Effector memory CD8-positive, alpha-beta T cell (primary cell): ENCODE measurements at regions not wholly inside any gene's neighbourhood (a gene's known extent, or its start where the extent isn't known, plus 50 kb on each side); places are given as distances from the start of the nearest gene placed in this dataset.

ENCODE experiments used
- ATAC-seq: fragments of 150-1000 bp; cut with Tn5 transposase; replicated peaks from 2 replicates; pipeline ENCODE4 v1.10.0; 2021; ENCODE audit warnings: mild to moderate bottlenecking, moderate library complexity
- DNase-seq, 3 experiments: peaks; one replicate each; pipeline ENCODE4 v3.0.0; 2021
- H3K27ac Mint-ChIP-seq, 2 donors: one replicate each; pipeline ENCODE4 v1.8.0; 2022; ENCODE audit warnings: mild to moderate bottlenecking in 2 of 2, mixed read lengths in 2 of 2, moderate library complexity in 2 of 2
- H3K27me3 Mint-ChIP-seq, 2 donors: one replicate each; pipeline ENCODE4 v1.8.0; 2022; ENCODE audit warnings: mixed read lengths in 2 of 2
- H3K36me3 Mint-ChIP-seq: one replicate; pipeline ENCODE4 v1.8.0; 2022; ENCODE audit warnings: mild to moderate bottlenecking, moderate library complexity, mixed read lengths; ENCODE audit not compliant: insufficient read depth
- H3K4me1 Mint-ChIP-seq, 2 donors: one replicate each; pipeline ENCODE4 v1.8.0; 2022; ENCODE audit warnings: low read depth in 2 of 2, mixed read lengths in 2 of 2
- H3K4me3 Mint-ChIP-seq, 2 donors: one replicate each; pipeline ENCODE4 v1.8.0; 2022; ENCODE audit warnings: mild to moderate bottlenecking in 2 of 2, mixed read lengths in 2 of 2, moderate library complexity in 2 of 2
- H3K9me3 Mint-ChIP-seq, 2 donors: one replicate each; pipeline ENCODE4 v1.8.0; 2022; ENCODE audit warnings: mixed read lengths in 2 of 2

DNA sequence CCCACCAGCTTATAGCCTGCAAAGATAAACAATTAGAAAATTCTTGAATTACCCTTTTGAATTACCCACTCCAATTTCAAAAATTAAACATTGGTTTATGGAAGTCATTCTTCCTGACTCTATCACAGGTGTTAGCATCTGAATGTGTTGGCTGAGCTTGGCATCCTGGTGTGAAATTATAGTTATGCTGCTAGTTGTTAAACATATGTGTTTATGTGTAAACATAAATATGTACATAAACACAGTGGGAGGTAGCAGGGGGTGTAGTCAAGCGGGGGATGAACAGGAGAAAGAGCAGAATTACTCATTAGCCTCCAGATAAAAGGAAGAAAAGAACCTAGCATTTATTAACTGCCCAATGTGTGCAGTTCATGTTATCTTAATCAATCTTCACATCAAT is 530.2 kb downstream of the MCTP2 start:
- no peaks in the 10 kb centered on the region for H3K4me1 Mint-ChIP-seq
- H3K27me3 Mint-ChIP-seq, result no peaks in the 10 kb centered on the region
- H3K27ac Mint-ChIP-seq, result no peak overlapping the region
- ATAC-seq (no peak), DNase-seq (no peak)
- no peaks in the 10 kb centered on the region for H3K9me3 Mint-ChIP-seq
- no peaks in the 10 kb centered on the region for H3K36me3 Mint-ChIP-seq
- H3K4me3 Mint-ChIP-seq, result no peak overlapping the region

DNA sequence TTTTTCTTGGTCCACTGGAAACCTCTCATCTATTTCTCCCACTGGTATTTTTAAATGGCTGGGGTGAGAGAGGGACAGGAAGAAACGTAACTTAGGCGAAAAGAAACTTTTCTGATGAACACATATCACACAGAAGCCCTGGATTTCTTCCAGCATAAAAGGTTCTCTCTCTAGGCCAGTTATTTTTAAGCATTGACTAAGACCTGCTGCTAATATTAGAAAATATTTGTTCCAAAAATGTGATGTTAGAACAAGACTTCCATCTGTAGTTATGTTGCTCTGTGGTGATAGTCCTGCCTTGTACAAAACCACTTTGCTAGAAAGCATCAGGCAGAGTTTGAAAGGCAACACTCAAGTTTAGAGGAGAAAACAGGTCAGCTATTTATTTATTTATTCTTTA is 537.7 kb downstream of the MCTP2 start:
- ATAC-seq (no peak), DNase-seq (no peak)
- Mint-ChIP-seq H3K4me3 (no peak overlapping the region), H3K36me3 (no peaks in the 10 kb centered on the region), H3K9me3 (no peaks in the 10 kb centered on the region), H3K27ac (no peak overlapping the region), H3K4me1 (no peaks in the 10 kb centered on the region), H3K27me3 (no peaks in the 10 kb centered on the region)

DNA sequence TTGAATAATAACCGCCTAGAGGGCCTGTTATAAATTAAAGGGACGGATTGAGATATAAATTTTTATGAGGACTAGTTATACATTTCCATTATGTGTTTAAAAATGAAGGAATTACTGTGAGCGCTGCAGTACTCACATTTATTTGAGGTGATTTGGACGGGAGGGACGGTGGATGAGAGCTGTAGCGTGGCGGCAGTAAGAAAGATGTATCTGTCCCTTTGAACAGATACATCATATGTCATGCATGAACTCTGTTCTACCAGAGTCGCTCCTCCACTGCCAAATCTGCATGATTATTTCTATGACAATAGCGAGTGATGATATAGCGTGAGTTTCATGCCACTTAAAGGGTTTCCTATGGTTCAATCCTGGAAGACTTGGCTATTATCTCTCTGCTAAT is 538.8 kb downstream of the MCTP2 start:
- Mint-ChIP-seq H3K27ac (no peak overlapping the region), H3K9me3 (no peaks in the 10 kb centered on the region), H3K36me3 (no peaks in the 10 kb centered on the region), H3K4me3 (no peak overlapping the region), H3K4me1 (no peaks in the 10 kb centered on the region), H3K27me3 (no peaks in the 10 kb centered on the region)
- ATAC-seq (no peak), DNase-seq (no peak)

DNA sequence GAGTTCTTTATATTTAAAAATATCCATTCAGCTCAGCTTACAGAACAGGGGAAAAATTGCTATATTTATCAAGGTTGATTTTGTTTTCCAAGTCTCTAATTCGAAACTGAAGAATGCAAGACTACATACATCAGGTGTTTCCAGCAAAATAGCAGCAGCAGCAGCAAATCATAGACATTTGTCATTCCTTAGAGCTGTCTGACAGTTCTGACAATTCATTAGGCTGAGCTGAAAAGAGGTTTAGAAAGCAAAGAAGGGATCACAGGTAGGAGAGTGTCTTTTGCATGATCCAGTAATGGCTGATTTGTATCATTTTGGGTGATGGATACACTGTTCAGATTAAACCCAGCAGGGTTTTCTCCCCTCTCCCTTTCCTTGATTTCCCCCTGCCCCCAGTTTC is 545.7 kb downstream of the MCTP2 start:
- no peaks in the 10 kb centered on the region for H3K4me1 Mint-ChIP-seq
- no peak overlapping the region for H3K4me3 Mint-ChIP-seq
- H3K9me3 Mint-ChIP-seq, result no peaks in the 10 kb centered on the region
- ATAC-seq, result no peak
- DNase-seq, result no peak
- peaks cover 2% of the 10 kb centered on the region for H3K36me3 Mint-ChIP-seq
- peaks cover 6 to 16% of the 10 kb centered on the region in 2 donors for H3K27me3 Mint-ChIP-seq
- no peak overlapping the region for H3K27ac Mint-ChIP-seq

DNA sequence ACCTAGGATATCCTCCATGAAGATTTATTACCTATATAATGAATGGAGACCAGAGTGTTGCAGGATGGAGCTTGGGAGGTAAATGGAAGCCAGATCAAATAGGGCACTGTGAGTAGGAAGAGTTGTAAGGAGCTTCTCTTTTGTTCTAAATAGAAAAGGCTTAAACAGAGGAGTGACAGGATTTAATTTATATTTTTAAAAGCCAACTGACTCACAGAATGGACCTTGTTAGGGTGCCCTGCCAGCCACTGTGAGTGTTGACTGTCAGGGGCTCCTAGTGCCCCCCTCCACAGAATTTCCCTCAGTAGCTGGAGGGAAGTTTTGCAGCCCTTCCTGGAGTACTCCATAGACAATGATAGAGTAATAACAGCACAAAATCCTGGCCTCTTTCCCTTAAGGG is 547.5 kb downstream of the MCTP2 start:
- ATAC-seq, result no peak
- Mint-ChIP-seq H3K9me3 (no peaks in the 10 kb centered on the region), H3K4me1 (no peaks in the 10 kb centered on the region), H3K27ac (no peak overlapping the region), H3K4me3 (no peak overlapping the region), H3K36me3 (peaks cover 2% of the 10 kb centered on the region), H3K27me3 (peaks cover 6 to 16% of the 10 kb centered on the region in 2 donors)
- DNase-seq, result no peak

DNA sequence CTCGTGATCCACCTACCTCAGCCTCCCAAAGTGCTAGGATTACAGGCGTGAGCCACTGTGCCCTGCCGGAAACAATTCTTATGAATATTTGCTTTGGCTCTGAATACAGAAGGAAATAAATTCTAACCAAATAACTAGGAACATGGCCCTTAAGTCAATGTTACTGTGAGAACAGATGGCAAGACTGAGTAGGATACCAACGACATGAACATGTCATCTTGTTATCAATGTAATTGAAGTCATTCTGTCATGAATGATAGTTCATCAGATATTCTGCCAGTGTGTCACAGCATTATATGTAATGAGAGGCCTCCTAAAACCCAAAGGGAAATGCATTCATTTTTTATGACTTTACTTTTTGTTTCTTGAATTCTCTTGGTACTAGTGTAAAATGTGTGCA is 548.8 kb downstream of the MCTP2 start:
- DNase-seq (no peak), ATAC-seq (no peak)
- H3K27ac Mint-ChIP-seq, result no peak overlapping the region
- peaks cover 2% of the 10 kb centered on the region for H3K36me3 Mint-ChIP-seq
- H3K27me3 Mint-ChIP-seq, result peaks cover 6 to 16% of the 10 kb centered on the region in 2 donors
- no peak overlapping the region for H3K4me3 Mint-ChIP-seq
- no peaks in the 10 kb centered on the region for H3K9me3 Mint-ChIP-seq
- no peaks in the 10 kb centered on the region for H3K4me1 Mint-ChIP-seq

DNA sequence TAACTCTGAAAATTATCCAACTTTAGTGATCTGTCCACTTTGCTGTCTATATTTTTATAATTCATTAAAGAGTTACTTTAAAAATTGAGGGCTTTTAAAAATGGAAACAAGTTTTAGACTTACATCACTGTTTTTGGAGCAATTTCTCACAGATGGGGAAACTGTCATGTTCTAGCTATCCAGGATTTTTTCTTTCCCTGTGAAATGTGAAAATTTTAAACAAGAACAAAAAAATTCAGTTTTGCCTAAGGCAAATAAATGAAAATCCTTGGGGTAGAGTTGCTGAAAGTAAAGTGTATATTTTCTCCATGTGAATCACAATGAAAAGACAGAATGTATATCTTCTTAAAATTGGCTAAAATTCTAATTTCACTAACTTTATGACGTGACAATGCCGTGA is 553.7 kb downstream of the MCTP2 start:
- Mint-ChIP-seq H3K27me3 (peaks cover 0 to 4% of the 10 kb centered on the region in 2 donors), H3K4me3 (no peak overlapping the region), H3K4me1 (no peaks in the 10 kb centered on the region), H3K9me3 (peaks cover 0 to 5% of the 10 kb centered on the region in 2 donors), H3K36me3 (peaks cover 2% of the 10 kb centered on the region), H3K27ac (no peak overlapping the region)
- ATAC-seq (no peak), DNase-seq (no peak)

DNA sequence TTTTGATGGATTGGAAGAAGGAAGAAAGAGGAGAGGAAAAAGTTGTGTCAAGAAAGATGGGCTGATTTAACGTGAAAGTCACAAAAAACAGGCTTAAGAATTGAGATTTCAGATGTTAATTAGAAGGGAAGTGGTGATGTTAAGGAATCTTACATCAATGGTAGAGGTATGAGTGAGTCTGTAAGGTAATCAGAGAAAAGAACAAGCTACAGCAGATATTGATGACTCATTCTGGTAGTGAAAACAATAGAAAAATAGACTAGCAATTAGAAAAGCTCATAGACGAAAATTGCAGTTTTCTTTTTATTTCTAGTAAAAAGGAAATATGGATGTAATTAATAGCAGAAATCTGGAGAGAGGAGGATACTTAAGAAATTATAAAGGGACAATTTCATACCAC is 559.6 kb downstream of the MCTP2 start:
- DNase-seq (no peak), ATAC-seq (no peak)
- no peaks in the 10 kb centered on the region for H3K4me1 Mint-ChIP-seq
- peaks cover 2% of the 10 kb centered on the region for H3K36me3 Mint-ChIP-seq
- H3K4me3 Mint-ChIP-seq, result no peak overlapping the region
- H3K9me3 Mint-ChIP-seq, result peaks cover 0 to 6% of the 10 kb centered on the region in 2 donors
- H3K27ac Mint-ChIP-seq, result no peak overlapping the region
- H3K27me3 Mint-ChIP-seq, result peaks cover 0 to 11% of the 10 kb centered on the region in 2 donors

DNA sequence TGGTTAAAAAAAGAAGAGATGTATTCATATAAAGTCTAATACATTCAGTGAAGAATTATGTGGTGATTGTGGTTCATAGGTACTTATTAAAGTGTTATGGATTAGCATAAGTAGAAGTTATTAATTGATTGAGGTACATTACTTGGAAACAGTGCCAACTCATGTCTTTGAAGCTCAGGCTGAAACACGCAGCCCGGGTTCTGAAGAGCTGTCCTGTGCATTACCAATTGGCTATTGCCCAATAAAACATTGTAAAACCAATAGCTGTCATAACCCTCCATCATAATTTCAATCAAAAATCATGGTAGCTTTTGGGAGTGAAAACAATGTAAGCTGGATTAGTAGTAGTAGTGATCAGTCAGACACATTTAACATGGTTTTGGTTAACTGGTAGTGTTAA is 560.1 kb downstream of the MCTP2 start:
- Mint-ChIP-seq H3K27ac (no peak overlapping the region), H3K9me3 (peaks cover 0 to 6% of the 10 kb centered on the region in 2 donors), H3K27me3 (peaks cover 0 to 11% of the 10 kb centered on the region in 2 donors), H3K4me1 (no peaks in the 10 kb centered on the region), H3K36me3 (no peaks in the 10 kb centered on the region), H3K4me3 (no peak overlapping the region)
- DNase-seq (no peak), ATAC-seq (no peak)

DNA sequence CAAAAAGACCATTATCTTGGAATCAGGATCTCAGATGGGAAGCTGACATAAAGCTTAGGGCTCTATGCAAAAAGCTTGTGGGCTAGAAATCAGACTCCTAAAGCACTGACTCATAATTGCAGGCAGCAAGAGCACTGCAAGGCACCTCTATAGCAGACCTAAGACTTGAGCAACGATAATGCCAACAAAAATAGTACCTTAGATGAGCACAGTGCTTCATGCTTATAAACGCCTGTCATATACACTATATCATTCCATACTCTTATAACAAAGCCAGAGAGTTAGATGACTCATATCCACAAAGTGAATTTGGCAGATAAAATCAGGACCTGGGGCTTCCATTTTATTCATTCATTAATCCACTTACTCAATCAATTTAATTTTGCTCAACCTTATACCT is 560.8 kb downstream of the MCTP2 start:
- Mint-ChIP-seq H3K4me1 (no peaks in the 10 kb centered on the region), H3K27ac (no peak overlapping the region), H3K4me3 (no peak overlapping the region), H3K27me3 (peaks cover 0 to 11% of the 10 kb centered on the region in 2 donors), H3K9me3 (peaks cover 0 to 4% of the 10 kb centered on the region in 2 donors), H3K36me3 (no peaks in the 10 kb centered on the region)
- DNase-seq (no peak), ATAC-seq (no peak)

DNA sequence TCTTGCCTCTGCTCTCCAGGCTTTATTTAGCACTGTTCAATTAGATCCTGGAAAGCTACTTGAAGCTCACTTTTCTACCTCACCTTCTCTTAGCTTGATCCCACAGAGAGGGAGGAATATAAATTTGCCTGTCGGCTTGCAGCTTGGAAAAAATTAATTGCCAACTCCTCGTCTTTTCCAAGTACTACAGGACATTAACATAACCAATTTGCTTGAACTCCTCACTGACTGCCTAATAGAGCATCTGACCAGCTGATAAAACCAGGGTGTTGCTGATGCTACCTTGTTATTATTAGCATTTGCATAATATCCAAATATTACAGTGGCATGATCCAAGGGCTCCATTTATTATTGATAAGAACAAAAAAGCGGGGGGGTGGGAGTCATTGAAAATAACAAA is 561.8 kb downstream of the MCTP2 start:
- DNase-seq (no peak), ATAC-seq (no peak)
- peaks cover 0 to 11% of the 10 kb centered on the region in 2 donors for H3K27me3 Mint-ChIP-seq
- H3K4me1 Mint-ChIP-seq, result no peaks in the 10 kb centered on the region
- H3K27ac Mint-ChIP-seq, result no peak overlapping the region
- H3K9me3 Mint-ChIP-seq, result peaks cover 4 to 5% of the 10 kb centered on the region in 2 donors
- no peaks in the 10 kb centered on the region for H3K36me3 Mint-ChIP-seq
- no peak overlapping the region for H3K4me3 Mint-ChIP-seq

DNA sequence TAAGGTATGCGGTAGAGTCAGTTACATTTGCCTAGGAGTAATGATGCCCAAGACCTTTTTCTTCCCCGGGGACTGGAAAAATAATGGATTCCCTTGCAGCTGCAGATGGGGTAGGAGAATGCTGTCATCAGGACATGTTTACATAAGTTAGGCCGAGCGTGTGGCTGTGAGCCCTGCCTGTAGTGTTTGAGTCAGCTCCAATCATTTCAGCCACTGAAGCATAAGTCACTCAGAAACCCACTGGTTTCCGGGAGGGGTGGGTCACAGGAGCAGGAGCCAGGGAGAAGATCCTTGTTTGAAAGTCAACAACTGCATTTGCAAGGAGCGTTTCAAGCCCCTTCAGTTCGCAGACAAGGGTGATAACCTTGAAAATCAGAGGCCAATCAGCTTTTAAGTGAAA is 562.3 kb downstream of the MCTP2 start:
- H3K27me3 Mint-ChIP-seq, result peaks cover 0 to 11% of the 10 kb centered on the region in 2 donors
- peaks cover 4 to 5% of the 10 kb centered on the region in 2 donors for H3K9me3 Mint-ChIP-seq
- no peaks in the 10 kb centered on the region for H3K4me1 Mint-ChIP-seq
- H3K27ac Mint-ChIP-seq, result no peak overlapping the region
- ATAC-seq, result no peak
- DNase-seq, result no peak
- H3K36me3 Mint-ChIP-seq, result no peaks in the 10 kb centered on the region
- no peak overlapping the region for H3K4me3 Mint-ChIP-seq

DNA sequence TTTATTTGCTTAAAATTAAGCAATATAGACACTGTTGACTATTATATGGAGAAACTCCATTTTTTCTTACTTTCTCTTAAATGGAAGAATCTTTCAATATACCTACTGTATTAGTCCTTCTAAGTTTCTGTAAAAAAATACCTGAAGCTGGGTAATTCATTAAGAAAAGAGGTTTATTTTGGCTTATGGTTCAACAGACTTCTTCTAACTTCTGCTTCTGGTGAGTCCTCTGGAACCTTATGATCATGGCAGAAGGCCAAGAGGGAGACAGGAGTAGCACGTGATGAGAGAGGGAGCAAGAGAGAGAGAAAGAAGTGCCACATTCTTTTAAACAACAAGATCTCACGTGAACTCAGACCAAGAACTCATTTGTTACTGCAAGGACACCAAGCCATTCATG is 573.3 kb downstream of the MCTP2 start:
- H3K4me1 Mint-ChIP-seq, result no peaks in the 10 kb centered on the region

DNA sequence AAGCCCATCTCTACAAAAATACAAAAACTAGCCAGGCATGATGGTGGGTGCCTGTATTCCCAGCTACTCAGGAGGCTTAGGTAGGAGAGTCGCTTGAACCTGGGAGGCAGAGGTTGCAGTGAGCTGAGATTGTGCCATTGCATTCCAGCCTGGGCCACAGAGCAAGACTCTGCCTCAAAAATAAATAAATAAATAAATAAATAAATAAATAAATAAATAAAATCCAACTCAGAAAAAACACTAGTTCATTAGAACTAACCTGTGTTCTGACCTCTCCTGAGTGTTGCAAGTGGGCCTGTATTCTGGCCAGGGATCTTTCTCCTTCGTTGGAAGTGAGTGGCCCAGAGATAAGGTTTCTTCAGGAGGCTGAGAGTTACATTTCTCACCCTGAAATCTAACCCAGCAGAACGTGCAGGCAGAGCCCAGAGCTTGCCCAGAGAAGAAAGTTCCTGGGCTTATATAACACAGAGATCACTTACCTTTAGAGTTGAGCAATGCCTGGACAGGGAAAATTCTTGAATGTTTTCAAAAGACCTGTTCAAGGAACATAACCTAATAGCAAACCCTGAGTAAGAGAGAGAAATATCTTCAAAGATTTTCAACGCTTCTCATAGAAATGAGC is 583.9 kb downstream of the MCTP2 start:
- no peaks in the 10 kb centered on the region for H3K4me1 Mint-ChIP-seq
- ATAC-seq (no peak), DNase-seq (no peak)
- no peaks in the 10 kb centered on the region for H3K9me3 Mint-ChIP-seq
- H3K36me3 Mint-ChIP-seq, result no peaks in the 10 kb centered on the region
- H3K27ac Mint-ChIP-seq, result no peak overlapping the region
- no peaks in the 10 kb centered on the region for H3K27me3 Mint-ChIP-seq
- H3K4me3 Mint-ChIP-seq, result no peak overlapping the region

More for the DNA sequence above, 573.3 kb downstream of the MCTP2 start:
- Mint-ChIP-seq H3K27me3 (peaks cover 5 to 6% of the 10 kb centered on the region in 2 donors), H3K9me3 (no peaks in the 10 kb centered on the region), H3K27ac (no peak overlapping the region), H3K4me3 (no peak overlapping the region), H3K36me3 (no peaks in the 10 kb centered on the region)
- ATAC-seq (no peak), DNase-seq (no peak)

DNA sequence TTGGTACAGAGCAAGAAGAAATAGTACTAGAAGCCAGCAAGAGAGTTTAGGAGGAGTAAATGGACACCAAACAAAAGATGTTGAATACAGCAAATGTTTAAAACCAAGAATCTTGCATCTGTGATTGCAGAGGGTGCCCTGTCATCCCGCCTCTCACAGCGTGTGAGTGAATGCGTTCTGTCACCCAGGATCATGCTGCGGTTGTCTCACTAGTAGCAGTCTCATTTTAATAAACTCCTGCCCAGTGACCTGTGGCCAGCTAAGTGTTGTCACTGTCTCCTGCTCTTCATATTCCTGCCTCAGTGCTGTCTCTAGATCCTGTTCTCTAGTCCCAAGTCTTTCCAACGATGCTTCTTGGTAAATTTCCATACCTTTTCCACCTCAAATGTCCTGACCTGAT is 584.6 kb downstream of the MCTP2 start:
- Mint-ChIP-seq H3K9me3 (no peaks in the 10 kb centered on the region), H3K36me3 (no peaks in the 10 kb centered on the region), H3K27me3 (no peaks in the 10 kb centered on the region), H3K27ac (no peak overlapping the region), H3K4me3 (no peak overlapping the region), H3K4me1 (no peaks in the 10 kb centered on the region)
- DNase-seq (no peak), ATAC-seq (no peak)
